ENCODE measurements at regions not wholly inside any gene's neighbourhood (a gene's known extent, or its start where the extent isn't known, plus 50 kb on each side); places are given as distances from the start of the nearest gene placed in this dataset.
"Not testable (repeated sequence)": the region's sequence is repeated elsewhere in the genome, so short reads cannot be mapped to it uniquely, and the experiment has no call there.

GRCh38 chr2:33975498-33975897 is 376.4 kb upstream of the FAM98A start:
- no peak for DNase-seq (ENCODE audit: low read depth)

DNA sequence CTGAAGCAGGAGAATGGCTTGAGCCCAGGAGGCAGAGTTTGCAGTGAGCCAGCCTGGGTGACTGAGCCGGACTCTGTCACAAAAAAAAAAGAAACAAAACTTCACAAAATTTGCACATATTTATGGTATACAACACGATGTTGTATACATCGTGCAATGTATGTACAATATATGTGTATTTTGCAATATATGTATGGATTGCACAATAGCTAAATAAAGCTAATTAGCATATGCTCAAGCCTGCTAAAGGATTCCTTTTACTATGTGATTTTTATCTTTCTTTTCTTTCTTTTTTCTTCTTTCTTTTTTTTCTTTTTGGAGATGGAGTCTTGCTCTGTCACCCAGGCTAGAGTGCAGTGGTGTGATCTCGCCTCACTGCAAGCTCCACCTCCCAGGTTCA is 368.0 kb upstream of the FAM98A start:
- no peak for DNase-seq (ENCODE audit: low read depth)

DNA sequence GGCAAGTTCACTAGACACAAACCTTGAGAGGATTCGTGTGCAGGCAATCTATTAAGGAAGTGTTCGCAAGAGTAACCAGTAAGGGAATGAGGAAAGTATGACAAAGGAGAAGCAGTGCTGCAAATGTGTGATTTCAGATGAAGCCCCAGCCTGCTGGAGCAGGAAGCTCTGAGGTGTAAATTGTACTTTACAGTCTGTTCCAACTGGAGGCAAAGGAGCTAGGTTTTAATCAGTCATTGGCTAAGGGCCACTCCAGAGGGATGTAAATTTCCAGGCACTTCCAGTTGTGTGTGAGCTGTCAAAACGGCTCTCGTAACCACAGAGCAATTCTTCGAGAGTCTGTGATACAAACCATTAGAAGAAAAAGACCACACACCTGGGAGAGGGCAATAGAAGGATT is 359.5 kb upstream of the FAM98A start:
- no peak for DNase-seq (ENCODE audit: low read depth)

- no peak for DNase-seq (ENCODE audit: low read depth)
These were observed 350.3 kb upstream of the FAM98A start for GRCh38 chr2:33949371-33949770.

GRCh38 chr2:33946193-33946592 is 347.1 kb upstream of the FAM98A start:
- DNase-seq (ENCODE audit: low read depth) = no peak

GRCh38 chr2:33933203-33933602 is 334.1 kb upstream of the FAM98A start:
- no peak for DNase-seq (ENCODE audit: low read depth)

GRCh38 chr2:33931164-33931563 is 332.1 kb upstream of the FAM98A start:
- no peak for DNase-seq (ENCODE audit: low read depth)

GRCh38 chr2:33929467-33929866 is 330.4 kb upstream of the FAM98A start:
- no peak for DNase-seq (ENCODE audit: low read depth)

DNA sequence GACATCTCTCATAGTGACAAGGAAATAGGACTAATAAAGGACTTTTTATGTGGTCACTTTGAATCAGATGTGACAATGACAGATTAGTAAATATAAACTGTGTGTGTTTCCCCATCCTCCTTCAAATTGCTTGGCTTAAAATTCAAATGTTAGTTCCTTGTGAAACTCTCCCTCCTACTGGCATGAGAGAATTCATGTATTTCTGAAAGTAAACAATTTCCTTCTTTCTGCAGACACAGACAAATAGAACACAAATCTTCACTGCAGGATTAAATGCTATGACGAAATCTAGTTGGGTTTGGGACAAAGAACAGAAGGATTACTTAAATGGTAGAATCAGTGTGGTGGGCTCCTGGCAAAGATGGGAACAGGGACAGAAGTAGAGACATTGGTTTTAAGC is 328.7 kb upstream of the FAM98A start:
- DNase-seq (ENCODE audit: low read depth) = no peak

DNA sequence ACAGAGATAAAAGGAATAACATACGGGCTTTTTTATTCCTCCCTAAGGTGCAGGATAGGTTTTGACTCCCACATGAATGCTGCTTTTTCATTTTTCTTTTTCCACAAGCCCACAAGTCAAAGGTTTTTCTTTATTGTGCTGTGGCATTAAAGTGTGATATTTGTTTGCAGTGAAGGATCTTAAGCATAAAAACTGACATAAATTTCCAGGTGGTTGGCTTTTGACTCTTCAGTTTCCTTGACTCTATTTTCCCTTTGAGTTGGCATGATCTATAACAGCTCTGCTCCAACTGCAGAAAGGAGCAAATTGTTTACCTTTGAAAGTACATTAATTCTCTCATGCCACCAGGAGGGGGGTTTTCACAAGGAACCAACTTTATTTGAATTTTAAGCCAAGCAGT is 326.2 kb upstream of the FAM98A start:
- DNase-seq (ENCODE audit: low read depth) = no peak

DNA sequence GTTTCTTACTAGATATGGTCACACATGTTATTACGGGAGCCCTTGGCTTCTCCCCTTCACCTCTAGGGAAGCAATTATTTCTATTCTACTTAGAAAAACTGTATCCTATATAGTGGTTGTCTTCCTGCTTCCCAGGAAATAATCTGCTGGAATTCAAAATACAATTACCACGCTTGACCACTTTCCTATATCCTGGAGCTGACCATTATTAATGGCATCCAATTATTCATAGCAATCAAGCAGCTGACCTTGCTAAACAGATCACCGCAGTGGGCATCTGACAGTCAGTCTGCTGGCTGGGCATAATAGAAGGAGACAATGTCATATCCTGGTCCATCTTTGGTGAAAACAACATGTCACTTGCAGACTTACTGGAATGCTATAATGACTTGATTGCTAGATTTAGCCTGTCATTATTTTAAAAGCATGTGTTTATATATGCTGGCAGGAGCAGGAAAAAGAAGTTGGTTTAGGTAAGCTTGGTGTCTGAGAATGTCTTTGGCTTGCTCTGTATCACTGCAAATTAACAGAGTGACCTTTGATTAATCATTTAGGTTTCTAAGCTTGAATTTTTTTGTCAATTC is 325.6 kb upstream of the FAM98A start:
- DNase-seq (ENCODE audit: low read depth) = no peak

GRCh38 chr2:33917252-33917651 is 318.2 kb upstream of the FAM98A start:
- DNase-seq (ENCODE audit: low read depth) = no peak

GRCh38 chr2:33913071-33913616 is 314.0 kb upstream of the FAM98A start:
- no peak for DNase-seq (ENCODE audit: low read depth)

DNA sequence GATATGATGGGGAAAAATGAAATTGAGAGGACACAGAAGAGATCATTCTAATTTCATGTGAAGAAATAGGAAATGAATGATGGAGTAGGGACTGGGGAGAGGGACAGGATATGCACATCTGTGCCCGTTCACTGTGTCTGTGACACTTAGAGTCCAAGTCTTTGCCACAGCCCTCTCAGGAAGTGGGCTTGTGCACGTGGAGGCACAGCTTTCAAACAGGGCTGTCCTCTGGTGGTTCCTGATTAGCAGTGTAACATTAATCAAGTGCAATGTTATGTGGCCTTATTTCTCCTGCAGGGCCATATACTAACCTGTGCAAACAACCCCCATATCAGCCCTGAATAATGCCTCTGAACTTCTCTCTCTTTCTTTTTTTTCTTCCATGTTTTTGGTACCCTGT is 312.2 kb upstream of the FAM98A start:
- no peak for DNase-seq (ENCODE audit: low read depth)

- DNase-seq (ENCODE audit: low read depth) = no peak
These were observed 311.0 kb upstream of the FAM98A start for GRCh38 chr2:33909945-33910695.

GRCh38 chr2:33907866-33908265 is 308.8 kb upstream of the FAM98A start:
- DNase-seq (ENCODE audit: low read depth) = no peak

GRCh38 chr2:33906129-33906528 is 307.0 kb upstream of the FAM98A start:
- DNase-seq (ENCODE audit: low read depth) = not testable (repeated sequence)

DNA sequence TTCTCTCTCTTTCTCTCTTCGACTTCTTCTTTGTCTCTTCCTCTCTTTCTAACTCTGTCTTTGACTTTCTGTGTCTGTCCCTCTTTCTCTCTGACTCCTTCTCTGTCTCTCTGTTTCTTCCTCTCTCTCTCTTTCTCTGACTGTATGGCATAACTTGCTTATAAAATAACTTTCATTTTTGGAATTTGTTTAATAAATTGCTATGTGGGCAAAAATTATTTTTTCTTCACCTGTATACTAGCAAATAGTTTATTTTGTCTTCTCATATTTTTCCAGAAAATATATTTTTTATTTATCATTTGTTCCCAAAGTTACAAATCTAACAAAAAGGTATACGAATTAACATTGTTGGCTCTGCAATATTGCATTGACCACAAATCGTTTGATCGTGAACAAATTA is 305.7 kb upstream of the FAM98A start:
- no peak for DNase-seq (ENCODE audit: low read depth)

- no peak for DNase-seq (ENCODE audit: low read depth)
These were observed 304.6 kb upstream of the FAM98A start for GRCh38 chr2:33903701-33904100.

- no peak for DNase-seq (ENCODE audit: low read depth)
These were observed 304.1 kb upstream of the FAM98A start for GRCh38 chr2:33903215-33903614.

GRCh38 chr2:33900610-33901009 is 301.5 kb upstream of the FAM98A start:
- DNase-seq (ENCODE audit: low read depth) = no peak

GRCh38 chr2:33897741-33898140 is 298.6 kb upstream of the FAM98A start:
- DNase-seq (ENCODE audit: low read depth) = no peak

- no peak for DNase-seq (ENCODE audit: low read depth)
These were observed 294.7 kb upstream of the FAM98A start for GRCh38 chr2:33893824-33894223.

GRCh38 chr2:33891616-33892015 is 292.5 kb upstream of the FAM98A start:
- DNase-seq (ENCODE audit: low read depth) = no peak

All from activated T-helper 9 cell treated with anti-CD3 and anti-CD28 coated beads, Interleukin-2, amount 50 U/mL, for 16 hours (primary cell).